HepG2 (cell line): ENCODE measurements at regions not wholly inside any gene's neighbourhood (a gene's known extent, or its start where the extent isn't known, plus 50 kb on each side); places are given as distances from the start of the nearest gene placed in this dataset.

Experiments used
- ATAC-seq: fragments of 200-7000 bp; cut with Tn5 transposase; 3 replicates; pipeline ENCODE4 v1.9.1; 2020; ENCODE audit warnings: mild to moderate bottlenecking, moderate library complexity
- BruUV-seq: library from RNA; stranded (reverse); fragments of 400-500 nt; replicated peaks from 2 replicates; lab custom pipeline; 2021; lab: Mats Ljungman, UMichigan
- CTCF ChIA-PET: fragments of 300-600 bp; formaldehyde crosslinking; extraction: SDS; loops from one replicate; lab custom pipeline; 2021; ENCODE audit warnings: low total read pairs, inconsistent platforms, low intra/inter-chr PET ratio; lab: Yijun Ruan, JAX
- POLR2A ChIA-PET: fragments of 350-600 bp; sonication (Branson Sonifier 250); formaldehyde crosslinking; loops from one replicate; lab custom pipeline; 2020; ENCODE audit warnings: antibody characterized with exemption, inconsistent platforms; lab: Yijun Ruan, JAX
- DNase-seq: peaks from one replicate; pipeline ENCODE4 v3.0.0-alpha.2; 2015; ENCODE audit warnings: low spot score
- FAIRE-seq: peaks from 3 replicates; lab custom pipeline; 2011; peaks lifted over from hg19 to GRCh38; lab: Jason Lieb, UNC
- H2AFZ ChIP-seq: one replicate; pipeline ENCODE4 v1.6.1; 2011; ENCODE audit warnings: low read length, inconsistent platforms
- H3K27ac ChIP-seq: fragments of 300-600 bp; 3 replicates; pipeline ENCODE4 v1.8.0; 2011; ENCODE audit warnings: mixed run types, mild to moderate bottlenecking, mixed read lengths, low read length, inconsistent platforms; ENCODE audit not compliant: insufficient read depth; ENCODE audit errors: extremely low read length
- H3K27me3 ChIP-seq, 2 experiments: fragments of 200-600 bp in 1 of 2; 2 replicates in 1 of 2; 3 replicates in 1 of 2; pipeline versions ENCODE4 v1.6.0 to v1.8.0; 2011; ENCODE audit warnings: low read length in 2 of 2, mild to moderate bottlenecking in 2 of 2, moderate library complexity in 2 of 2, inconsistent platforms in 1 of 2; ENCODE audit not compliant: insufficient read depth in 2 of 2, control insufficient read depth in 1 of 2
- H3K36me3 ChIP-seq, 2 experiments: fragments of 200-600 bp in 1 of 2; replicated peaks in 1 of 2; 2 replicates in 1 of 2; 3 replicates in 1 of 2; pipeline versions ENCODE4 v1.5.1 to v1.8.0; 2011; ENCODE audit warnings: low read length in 2 of 2, inconsistent platforms in 1 of 2; ENCODE audit not compliant: insufficient read depth in 2 of 2, control insufficient read depth in 1 of 2
- H3K4me1 ChIP-seq: 2 replicates; pipeline ENCODE4 v1.5.1; 2012; ENCODE audit warnings: low read length, inconsistent platforms; ENCODE audit not compliant: insufficient read depth
- H3K4me2 ChIP-seq: 2 replicates; pipeline ENCODE4 v1.6.0; 2011; ENCODE audit warnings: low read depth, low read length, inconsistent platforms
- H3K4me3 ChIP-seq, 3 experiments: fragments of 200-600 bp in 1 of 3; sonication (generic), shearing (Covaris generic) in 1 of 3; replicated peaks in 1 of 3; 2 replicates each; pipeline ENCODE4 v1.5.1; 2011 to 2016; ENCODE audit warnings: low read length in 3 of 3, inconsistent platforms in 2 of 3, low read depth in 2 of 3, mild to moderate bottlenecking in 2 of 3, control low read depth in 1 of 3, mixed read lengths in 1 of 3; ENCODE audit not compliant: insufficient read depth in 1 of 3
- H3K79me2 ChIP-seq: one replicate; pipeline ENCODE4 v1.6.1; 2011; ENCODE audit warnings: low read length, inconsistent platforms; ENCODE audit not compliant: insufficient read depth
- H3K9ac ChIP-seq: 2 replicates; pipeline ENCODE4 v1.6.0; 2011; ENCODE audit warnings: mild to moderate bottlenecking, low read depth, low read length, inconsistent platforms; ENCODE audit not compliant: insufficient read depth
- H3K9me3 ChIP-seq: 2 replicates; pipeline ENCODE4 v1.5.1; 2012; ENCODE audit warnings: mild to moderate bottlenecking, low read length
- H4K20me1 ChIP-seq: 2 replicates; pipeline ENCODE4 v1.6.0; 2011; ENCODE audit warnings: inconsistent platforms, mild to moderate bottlenecking, low read length, moderate library complexity; ENCODE audit not compliant: insufficient read depth
- ERF ChIP-seq: IDR thresholded peaks from 2 replicates; pipeline ENCODE4 v1.6.1; 2018; ENCODE audit warnings: missing biosample characterization, missing genetic modification reagents
- HES4 ChIP-seq: sonication (generic); formaldehyde crosslinking; IDR thresholded peaks from 2 replicates; pipeline ENCODE4 v1.9.0; 2021; ENCODE audit warnings: mild to moderate bottlenecking, missing genetic modification reagents, borderline replicate concordance
- KAT2B ChIP-seq: fragments of 150-350 bp; IDR thresholded peaks from 2 replicates; pipeline ENCODE4 v1.6.1; 2014; ENCODE audit warnings: low read depth, low read length, borderline replicate concordance
- MEF2D ChIP-seq: sonication (generic); formaldehyde crosslinking; IDR thresholded peaks from 2 replicates; pipeline ENCODE4 v1.5.1; 2020; ENCODE audit warnings: mild to moderate bottlenecking, missing genetic modification reagents
- MIER2 ChIP-seq: IDR thresholded peaks from 2 replicates; pipeline ENCODE4 v1.6.1; 2016; ENCODE audit warnings: missing biosample characterization, missing genetic modification reagents
- PAF1 ChIP-seq: IDR thresholded peaks from 2 replicates; pipeline ENCODE4 v1.6.1; 2016; ENCODE audit warnings: missing genetic modification reagents, missing compliant biosample characterization
- PHF20 ChIP-seq: sonication (generic); formaldehyde crosslinking; IDR thresholded peaks from 2 replicates; pipeline ENCODE4 v1.5.0; 2020; ENCODE audit warnings: mild to moderate bottlenecking, missing genetic modification reagents
- RARA ChIP-seq: IDR thresholded peaks from 2 replicates; pipeline ENCODE4 v1.6.1; 2016; ENCODE audit warnings: missing genetic modification reagents, missing compliant biosample characterization
- RFX1 ChIP-seq: fragments of 450-650 bp; IDR thresholded peaks from 2 replicates; pipeline ENCODE4 v1.6.1; 2017
- RFX3 ChIP-seq: IDR thresholded peaks from 2 replicates; pipeline ENCODE4 v1.6.1; 2016; ENCODE audit warnings: missing biosample characterization, missing genetic modification reagents
- TOPORS ChIP-seq: sonication (generic); formaldehyde crosslinking; IDR thresholded peaks from 2 replicates; pipeline ENCODE4 v1.8.0; 2023; ENCODE audit warnings: mild to moderate bottlenecking, missing genetic modification reagents
- YEATS2 ChIP-seq: sonication (generic); formaldehyde crosslinking; IDR thresholded peaks from 2 replicates; pipeline ENCODE4 v1.4.0; 2020; ENCODE audit warnings: missing genetic modification reagents, borderline replicate concordance
- ZBED4 ChIP-seq: sonication (generic); formaldehyde crosslinking; IDR thresholded peaks from 2 replicates; pipeline ENCODE4 v1.4.0; 2020; ENCODE audit warnings: missing genetic modification reagents, borderline replicate concordance
- ZNF281 ChIP-seq: sonication (generic); formaldehyde crosslinking; IDR thresholded peaks from 2 replicates; pipeline ENCODE4 v1.4.0; 2020; ENCODE audit warnings: missing genetic modification reagents, borderline replicate concordance
- ZNF816 ChIP-seq: sonication (generic); formaldehyde crosslinking; IDR thresholded peaks from 2 replicates; pipeline ENCODE4 v1.8.0; 2022; ENCODE audit warnings: missing genetic modification reagents, mild to moderate bottlenecking, borderline replicate concordance
- WGBS: methylation state at CpG from one replicate; pipeline ENCODE4 v1.1.6; 2017; ENCODE audit warnings: low lambda C conversion rate; 5-methylcytosine and 5-hydroxymethylcytosine counted together
- in situ Hi-C: cut with HindIII; loops from 2 replicates; pipeline ENCODE4 v1.10.0; 2017; ENCODE audit warnings: low pct_unique_long_range_greater_than_20kb; ENCODE audit not compliant: extremely low pct_ligation_motif_present
- intact Hi-C: fragments of 100-400 bp; cut with micrococcal nuclease; formaldehyde crosslinking; loops from one replicate; pipeline ENCODE4 v1.10.0; 2022; ENCODE audit not compliant: unreplicated experiment

GRCh38 chr7:12859761-12860160 is 172.3 kb downstream of the ARL4A start:
- in situ Hi-C loops, result no loop called here
- no peak for ATAC-seq
- Histone ChIP-seq H3K79me2 (no peaks in the 10 kb centered on the region), H3K4me2 (no peak overlapping the region), H3K27me3 (no peaks in the 10 kb centered on the region), H3K9me3 (no peaks in the 10 kb centered on the region), H3K4me1 (no peaks in the 10 kb centered on the region), H2AFZ (no peak overlapping the region), H4K20me1 (no peaks in the 10 kb centered on the region), H3K4me3 (no peak overlapping the region), H3K9ac (no peak overlapping the region), H3K36me3 (no peaks in the 10 kb centered on the region), H3K27ac (no peak overlapping the region)
- BruUV-seq, result no TSS peak
- POLR2A ChIA-PET, result no interaction called here
- no peak for FAIRE-seq
- CTCF ChIA-PET, result no interaction called here
- no peak for TF ChIP-seq MIER2 (CRISPR knock-in tag)
- no peak for TF ChIP-seq RFX1
- no peak for TF ChIP-seq ERF
- no peak for TF ChIP-seq ZNF281
- no peak for TF ChIP-seq ZNF816 (CRISPR knock-in tag)
- no peak for TF ChIP-seq PAF1 (CRISPR knock-in tag)
- no peak for TF ChIP-seq ZBED4 (CRISPR knock-in tag)
- TF ChIP-seq PHF20, result no peak
- TF ChIP-seq YEATS2 (CRISPR knock-in tag), result no peak
- no peak for TF ChIP-seq RFX3 (CRISPR knock-in tag)
- TF ChIP-seq KAT2B, result no peak
- no peak for TF ChIP-seq HES4
- no peak for TF ChIP-seq TOPORS
- TF ChIP-seq RARA, result no peak
- TF ChIP-seq MEF2D (CRISPR knock-in tag), result no peak
- 3% methylated on average over 2 of the region's 2 CpGs for WGBS
- no peak for DNase-seq
- intact Hi-C loops, result no loop called here
